ENCODE measurements at regions not wholly inside any gene's neighbourhood (a gene's known extent, or its start where the extent isn't known, plus 50 kb on each side); places are given as distances from the start of the nearest gene placed in this dataset.
"Not testable (repeated sequence)": the region's sequence is repeated elsewhere in the genome, so short reads cannot be mapped to it uniquely, and the experiment has no call there.

GRCh38 chr18:1825296-1825695 is 746.0 kb downstream of the METTL4 start:
- Histone ChIP-seq H3K27me3 (ENCODE audit: insufficient read depth, poor library complexity, severe bottlenecking) (peaks cover 13% of the 10 kb centered on the region), H3K4me1 (ENCODE audit: insufficient read depth, poor library complexity, severe bottlenecking) (no peaks in the 10 kb centered on the region), H3K27ac (ENCODE audit: poor library complexity, severe bottlenecking) (no peak overlapping the region), H3K4me3 (ENCODE audit: severe bottlenecking) (no peak overlapping the region), H3K9me3 (ENCODE audit: severe bottlenecking) (no peaks in the 10 kb centered on the region), H3K36me3 (ENCODE audit: low read depth) (no peaks in the 10 kb centered on the region)
- TF ChIP-seq CTCF (IDR thresholded peaks at IDR 0.05; ENCODE audit: poor library complexity, severe bottlenecking), result no peak
- ATAC-seq (ENCODE audit: low read depth), result no peak
- DNase-seq (ENCODE audit: low spot score), result no peak

- H3K36me3 ChIP-seq (ENCODE audit: low read depth), result no peaks in the 10 kb centered on the region
- TF ChIP-seq CTCF (IDR thresholded peaks at IDR 0.05; ENCODE audit: poor library complexity, severe bottlenecking), result no peak
- H3K27ac ChIP-seq (ENCODE audit: poor library complexity, severe bottlenecking), result no peak overlapping the region
- no peak overlapping the region for H3K4me3 ChIP-seq (ENCODE audit: severe bottlenecking)
- H3K4me1 ChIP-seq (ENCODE audit: insufficient read depth, poor library complexity, severe bottlenecking), result no peaks in the 10 kb centered on the region
- ATAC-seq (ENCODE audit: low read depth) (no peak), DNase-seq (ENCODE audit: low spot score) (no peak)
- no peaks in the 10 kb centered on the region for H3K27me3 ChIP-seq (ENCODE audit: insufficient read depth, poor library complexity, severe bottlenecking)
- no peaks in the 10 kb centered on the region for H3K9me3 ChIP-seq (ENCODE audit: severe bottlenecking)
Measured at GRCh38 chr18:1840878-1841277, 730.4 kb downstream of the METTL4 start.

- Histone ChIP-seq H3K36me3 (ENCODE audit: low read depth) (no peaks in the 10 kb centered on the region), H3K27ac (ENCODE audit: poor library complexity, severe bottlenecking) (no peak overlapping the region), H3K4me3 (ENCODE audit: severe bottlenecking) (no peak overlapping the region), H3K27me3 (ENCODE audit: insufficient read depth, poor library complexity, severe bottlenecking) (no peaks in the 10 kb centered on the region), H3K9me3 (ENCODE audit: severe bottlenecking) (no peaks in the 10 kb centered on the region), H3K4me1 (ENCODE audit: insufficient read depth, poor library complexity, severe bottlenecking) (no peaks in the 10 kb centered on the region)
- no peak for TF ChIP-seq CTCF (IDR thresholded peaks at IDR 0.05; ENCODE audit: poor library complexity, severe bottlenecking)
- no peak for DNase-seq (ENCODE audit: low spot score)
- ATAC-seq (ENCODE audit: low read depth), result peak; percentile 48; the same call in 1 of the 3 replicates
Measured at GRCh38 chr18:1846640-1847039, 724.7 kb downstream of the METTL4 start.

GRCh38 chr18:1848716-1849115 is 722.6 kb downstream of the METTL4 start:
- Histone ChIP-seq H3K36me3 (ENCODE audit: low read depth) (no peaks in the 10 kb centered on the region), H3K4me1 (ENCODE audit: insufficient read depth, poor library complexity, severe bottlenecking) (no peaks in the 10 kb centered on the region), H3K27me3 (ENCODE audit: insufficient read depth, poor library complexity, severe bottlenecking) (no peaks in the 10 kb centered on the region), H3K27ac (ENCODE audit: poor library complexity, severe bottlenecking) (no peak overlapping the region), H3K9me3 (ENCODE audit: severe bottlenecking) (no peaks in the 10 kb centered on the region), H3K4me3 (ENCODE audit: severe bottlenecking) (no peak overlapping the region)
- peak; percentile 55; the same call in 1 of the 3 replicates for ATAC-seq (ENCODE audit: low read depth)
- no peak for DNase-seq (ENCODE audit: low spot score)
- no peak for TF ChIP-seq CTCF (IDR thresholded peaks at IDR 0.05; ENCODE audit: poor library complexity, severe bottlenecking)

GRCh38 chr18:1849386-1849785 is 721.9 kb downstream of the METTL4 start:
- Histone ChIP-seq H3K27me3 (ENCODE audit: insufficient read depth, poor library complexity, severe bottlenecking) (no peaks in the 10 kb centered on the region), H3K36me3 (ENCODE audit: low read depth) (no peaks in the 10 kb centered on the region), H3K27ac (ENCODE audit: poor library complexity, severe bottlenecking) (no peak overlapping the region), H3K4me3 (ENCODE audit: severe bottlenecking) (no peak overlapping the region), H3K9me3 (ENCODE audit: severe bottlenecking) (no peaks in the 10 kb centered on the region), H3K4me1 (ENCODE audit: insufficient read depth, poor library complexity, severe bottlenecking) (no peaks in the 10 kb centered on the region)
- no peak for TF ChIP-seq CTCF (IDR thresholded peaks at IDR 0.05; ENCODE audit: poor library complexity, severe bottlenecking)
- DNase-seq (ENCODE audit: low spot score), result no peak
- no peak for ATAC-seq (ENCODE audit: low read depth)

GRCh38 chr18:1857281-1857680 is 714.0 kb downstream of the METTL4 start:
- H3K36me3 ChIP-seq (ENCODE audit: low read depth); ATAC-seq (ENCODE audit: low read depth); H3K4me1 ChIP-seq (ENCODE audit: insufficient read depth, poor library complexity, severe bottlenecking); DNase-seq (ENCODE audit: low spot score); H3K9me3 ChIP-seq (ENCODE audit: severe bottlenecking); H3K27me3 ChIP-seq (ENCODE audit: insufficient read depth, poor library complexity, severe bottlenecking); H3K27ac ChIP-seq (ENCODE audit: poor library complexity, severe bottlenecking); H3K4me3 ChIP-seq (ENCODE audit: severe bottlenecking): not testable (repeated sequence)
